ENCODE measurements at regions not wholly inside any gene's neighbourhood (a gene's known extent, or its start where the extent isn't known, plus 50 kb on each side); places are given as distances from the start of the nearest gene placed in this dataset.

DNA sequence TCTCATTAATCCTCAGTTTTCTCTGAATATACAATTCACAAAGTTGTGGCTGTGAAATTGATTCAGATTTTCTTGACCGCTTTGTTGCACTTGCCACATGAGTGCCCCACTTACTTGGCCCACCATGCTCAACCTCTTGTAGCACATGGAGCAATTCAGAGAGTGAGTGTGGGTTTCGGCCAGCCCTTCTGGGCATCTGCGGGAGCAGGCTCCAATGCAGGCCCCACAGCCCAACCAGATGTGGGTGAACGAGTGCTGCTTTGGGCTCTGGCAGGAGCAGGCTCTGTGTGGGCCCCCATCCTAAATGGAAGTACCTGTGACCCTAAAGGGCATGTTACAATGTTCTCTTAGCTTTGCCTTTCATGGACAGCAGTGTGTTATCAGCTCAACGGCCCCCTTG lies 2338.6 kb downstream of the LRRC4C start:
- Histone ChIP-seq H4K20me1 (ENCODE audit: insufficient read depth, low read length) (no peaks in the 10 kb centered on the region), H3K4me1 (ENCODE audit: insufficient read depth, low read length) (no peaks in the 10 kb centered on the region), H2AFZ (ENCODE audit: low read length) (no peak overlapping the region), H3K4me2 (ENCODE audit: low read depth, low read length) (no peak overlapping the region), H3K27me3 (ENCODE audit: control insufficient read depth in 1 of 2, insufficient read depth in 2 of 2, low read length in 2 of 2) (no peaks in the 10 kb centered on the region), H3K79me2 (ENCODE audit: insufficient read depth, low read length) (no peaks in the 10 kb centered on the region), H3K9ac (ENCODE audit: insufficient read depth, low read depth, low read length) (no peak overlapping the region), H3K4me3 (replicated peaks in 1 of 3; ENCODE audit: insufficient read depth in 1 of 3, low read depth in 2 of 3, low read length in 3 of 3) (no peak overlapping the region), H3K27ac (ENCODE audit: extremely low read length, insufficient read depth, low read length) (no peak overlapping the region), H3K36me3 (replicated peaks in 1 of 2; ENCODE audit: control insufficient read depth in 1 of 2, insufficient read depth in 2 of 2, low read length in 2 of 2) (no peaks in the 10 kb centered on the region), H3K9me3 (ENCODE audit: low read length) (peaks cover 29% of the 10 kb centered on the region)
- BruUV-seq (replicated peaks) = no TSS peak
- FAIRE-seq (no peak), DNase-seq (ENCODE audit: low spot score) (no peak), ATAC-seq (no peak)
- in situ Hi-C loops (cut with HindIII; ENCODE audit: extremely low pct_ligation_motif_present, low pct_unique_long_range_greater_than_20kb) = no loop called here
- TF ChIP-seq, protein P1, sequence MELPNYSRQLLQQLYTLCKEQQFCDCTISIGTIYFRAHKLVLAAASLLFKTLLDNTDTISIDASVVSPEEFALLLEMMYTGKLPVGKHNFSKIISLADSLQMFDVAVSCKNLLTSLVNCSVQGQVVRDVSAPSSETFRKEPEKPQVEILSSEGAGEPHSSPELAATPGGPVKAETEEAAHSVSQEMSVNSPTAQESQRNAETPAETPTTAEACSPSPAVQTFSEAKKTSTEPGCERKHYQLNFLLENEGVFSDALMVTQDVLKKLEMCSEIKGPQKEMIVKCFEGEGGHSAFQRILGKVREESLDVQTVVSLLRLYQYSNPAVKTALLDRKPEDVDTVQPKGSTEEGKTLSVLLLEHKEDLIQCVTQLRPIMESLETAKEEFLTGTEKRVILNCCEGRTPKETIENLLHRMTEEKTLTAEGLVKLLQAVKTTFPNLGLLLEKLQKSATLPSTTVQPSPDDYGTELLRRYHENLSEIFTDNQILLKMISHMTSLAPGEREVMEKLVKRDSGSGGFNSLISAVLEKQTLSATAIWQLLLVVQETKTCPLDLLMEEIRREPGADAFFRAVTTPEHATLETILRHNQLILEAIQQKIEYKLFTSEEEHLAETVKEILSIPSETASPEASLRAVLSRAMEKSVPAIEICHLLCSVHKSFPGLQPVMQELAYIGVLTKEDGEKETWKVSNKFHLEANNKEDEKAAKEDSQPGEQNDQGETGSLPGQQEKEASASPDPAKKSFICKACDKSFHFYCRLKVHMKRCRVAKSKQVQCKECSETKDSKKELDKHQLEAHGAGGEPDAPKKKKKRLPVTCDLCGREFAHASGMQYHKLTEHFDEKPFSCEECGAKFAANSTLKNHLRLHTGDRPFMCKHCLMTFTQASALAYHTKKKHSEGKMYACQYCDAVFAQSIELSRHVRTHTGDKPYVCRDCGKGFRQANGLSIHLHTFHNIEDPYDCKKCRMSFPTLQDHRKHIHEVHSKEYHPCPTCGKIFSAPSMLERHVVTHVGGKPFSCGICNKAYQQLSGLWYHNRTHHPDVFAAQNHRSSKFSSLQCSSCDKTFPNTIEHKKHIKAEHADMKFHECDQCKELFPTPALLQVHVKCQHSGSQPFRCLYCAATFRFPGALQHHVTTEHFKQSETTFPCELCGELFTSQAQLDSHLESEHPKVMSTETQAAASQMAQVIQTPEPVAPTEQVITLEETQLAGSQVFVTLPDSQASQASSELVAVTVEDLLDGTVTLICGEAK (IDR thresholded peaks at IDR 0.05) = no peak
- TF ChIP-seq, protein P1 (CRISPR knock-in tag; IDR thresholded peaks at IDR 0.05) = no peak
- TF ChIP-seq ZNF703 (CRISPR knock-in tag; IDR thresholded peaks at IDR 0.05; ENCODE audit: borderline replicate concordance) (no peak), SKI (IDR thresholded peaks at IDR 0.05; ENCODE audit: partially characterized antibody) (no peak), SRSF4 (IDR thresholded peaks at IDR 0.05; ENCODE audit: low read depth, low read length, poor library complexity, severe bottlenecking) (no peak)
- TF ChIP-seq, protein P2, sequence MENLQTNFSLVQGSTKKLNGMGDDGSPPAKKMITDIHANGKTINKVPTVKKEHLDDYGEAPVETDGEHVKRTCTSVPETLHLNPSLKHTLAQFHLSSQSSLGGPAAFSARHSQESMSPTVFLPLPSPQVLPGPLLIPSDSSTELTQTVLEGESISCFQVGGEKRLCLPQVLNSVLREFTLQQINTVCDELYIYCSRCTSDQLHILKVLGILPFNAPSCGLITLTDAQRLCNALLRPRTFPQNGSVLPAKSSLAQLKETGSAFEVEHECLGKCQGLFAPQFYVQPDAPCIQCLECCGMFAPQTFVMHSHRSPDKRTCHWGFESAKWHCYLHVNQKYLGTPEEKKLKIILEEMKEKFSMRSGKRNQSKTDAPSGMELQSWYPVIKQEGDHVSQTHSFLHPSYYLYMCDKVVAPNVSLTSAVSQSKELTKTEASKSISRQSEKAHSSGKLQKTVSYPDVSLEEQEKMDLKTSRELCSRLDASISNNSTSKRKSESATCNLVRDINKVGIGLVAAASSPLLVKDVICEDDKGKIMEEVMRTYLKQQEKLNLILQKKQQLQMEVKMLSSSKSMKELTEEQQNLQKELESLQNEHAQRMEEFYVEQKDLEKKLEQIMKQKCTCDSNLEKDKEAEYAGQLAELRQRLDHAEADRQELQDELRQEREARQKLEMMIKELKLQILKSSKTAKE (CRISPR knock-in tag; IDR thresholded peaks at IDR 0.05; ENCODE audit: borderline replicate concordance) = no peak
- ChIA-PET CTCF (ENCODE audit: low intra/inter-chr PET ratio, low total read pairs) (no interaction called here), POLR2A (no interaction called here)
- intact Hi-C loops (cut with micrococcal nuclease; ENCODE audit: unreplicated experiment) = no loop called here
- WGBS (ENCODE audit: low lambda C conversion rate) = 47% methylated on average over 4 of the region's 5 CpGs

Measured in HepG2 (cell line).